Prostate gland (tissue), 2 donors: ENCODE measurements at regions not wholly inside any gene's neighbourhood (a gene's known extent, or its start where the extent isn't known, plus 50 kb on each side); places are given as distances from the start of the nearest gene placed in this dataset.

Experiments used
- DNase-seq: peaks from one replicate; pipeline ENCODE4 v3.0.0-alpha.2; 2019; ENCODE audit warnings: low spot score
- H3K27ac ChIP-seq, 2 donors: fragments of 200-600 bp; sonication (generic); 2 replicates each; pipeline ENCODE4 v1.5.1; 2017 to 2019
- H3K27me3 ChIP-seq: fragments of 200-600 bp; sonication (generic); replicated peaks from 2 replicates; pipeline ENCODE4 v1.5.1; 2019; ENCODE audit not compliant: insufficient read depth
- H3K36me3 ChIP-seq, 2 donors: fragments of 200-600 bp; sonication (generic); 1 replicate in 1 of 2; 2 replicates in 1 of 2; pipeline versions ENCODE4 v1.5.1 to v1.8.1; 2017 to 2019
- H3K4me1 ChIP-seq: fragments of 200-600 bp; sonication (generic); replicated peaks from 2 replicates; pipeline ENCODE4 v1.5.1; 2019
- H3K4me3 ChIP-seq, 2 donors: fragments of 200-600 bp; sonication (generic); 2 replicates each; pipeline ENCODE4 v1.5.1; 2017 to 2019
- H3K9me3 ChIP-seq: fragments of 200-600 bp; sonication (generic); 2 replicates; pipeline ENCODE4 v1.5.1; 2017
- POLR2A ChIP-seq: fragments of 450-650 bp; IDR thresholded peaks from one replicate; pipeline ENCODE4 v1.6.1; 2016; ENCODE audit warnings: antibody characterized with exemption, mild to moderate bottlenecking
- POLR2AphosphoS5 ChIP-seq: sonication (generic); formaldehyde crosslinking; IDR thresholded peaks from one replicate; pipeline ENCODE4 v1.6.1; 2017; ENCODE audit warnings: antibody characterized with exemption
- WGBS: methylation state at CpG from one replicate; pipeline ENCODE4 v1.1.5; 2018; 5-methylcytosine and 5-hydroxymethylcytosine counted together
- intact Hi-C: fragments of 100-400 bp; cut with DNase I; formaldehyde crosslinking; loops from one replicate; pipeline ENCODE4 v1.14.2; 2022
- TF ChIP-seq, protein P1 (sequence below), 4 experiments: fragments of 200-600 bp in 2 of 4; fragments of 450-650 bp in 2 of 4; sonication (generic) in 2 of 4; IDR thresholded peaks; 1 replicate in 3 of 4; 2 replicates in 1 of 4; pipeline ENCODE4 v1.5.1; 2016 to 2019; ENCODE audit warnings: antibody characterized with exemption in 4 of 4, mild to moderate bottlenecking in 2 of 4, moderate library complexity in 2 of 4

DNA sequence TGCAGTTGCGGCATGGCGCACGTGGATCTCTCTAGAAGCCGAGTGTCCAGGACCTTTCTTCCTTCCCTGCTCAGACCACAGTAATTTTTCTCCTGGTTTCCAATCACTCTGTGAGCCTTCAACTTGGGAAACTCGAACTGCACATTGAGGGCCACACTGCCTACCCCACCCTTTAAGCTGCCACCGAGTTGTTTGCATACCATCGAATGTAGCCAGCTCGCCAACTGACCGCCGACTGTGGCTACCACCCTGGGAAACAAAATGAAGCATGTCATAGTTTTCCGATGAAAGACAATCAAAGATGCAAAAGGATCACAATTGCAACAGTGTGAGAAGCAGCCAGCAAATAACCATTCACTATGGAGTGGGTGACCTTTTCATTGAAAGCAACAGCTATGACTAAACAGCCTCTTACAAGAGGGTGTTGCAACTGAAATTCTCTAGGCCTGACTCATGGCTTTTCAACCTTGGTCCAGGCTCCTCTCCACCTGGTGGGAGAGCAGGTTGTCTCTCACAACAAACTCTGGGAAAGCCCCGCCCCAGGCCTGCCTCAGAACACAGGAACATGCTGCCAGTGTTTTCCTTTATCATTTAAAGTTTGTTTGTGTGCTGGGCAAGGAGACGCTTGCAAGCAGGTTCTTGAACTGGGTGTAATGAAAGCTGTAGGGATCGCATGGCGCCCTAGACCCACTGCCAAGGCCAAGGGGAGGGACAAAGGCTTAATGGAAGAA is 141.7 kb upstream of the SERP2 start:
- intact Hi-C loops = no loop called here
- peak overlapping the region; percentile 68 to 76 for H3K27ac ChIP-seq
- H3K4me1 ChIP-seq = peaks cover 16% of the 10 kb centered on the region

DNA sequence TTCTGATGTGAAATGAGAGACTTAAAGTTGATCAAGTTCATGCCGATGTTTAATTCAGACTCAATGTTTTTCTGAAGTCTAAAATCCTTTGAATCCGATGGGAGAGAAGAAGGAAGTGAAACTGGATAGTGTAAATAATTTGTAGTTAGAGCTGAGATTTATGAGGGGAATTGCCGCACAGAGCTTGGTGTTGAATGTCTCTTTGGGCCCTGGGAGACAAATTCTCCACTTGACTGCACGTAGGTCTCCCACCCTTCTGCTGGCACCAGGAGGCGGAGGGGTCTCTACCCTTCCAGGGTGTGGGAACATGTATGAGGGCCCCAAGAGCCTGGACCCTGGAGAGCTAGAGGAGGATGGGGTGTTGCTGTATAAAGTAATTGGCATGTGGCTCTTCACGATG is 140.8 kb upstream of the SERP2 start:
- Histone ChIP-seq H3K27me3 (no peaks in the 10 kb centered on the region), H3K27ac (peak overlapping the region; percentile 68 to 76), H3K9me3 (no peaks in the 10 kb centered on the region), H3K4me3 (no peak overlapping the region), H3K4me1 (peaks cover 16% of the 10 kb centered on the region), H3K36me3 (no peaks in the 10 kb centered on the region)
- WGBS = 27% methylated on average over 6 of the region's 6 CpGs
- intact Hi-C loops = no loop called here
- no peak for TF ChIP-seq POLR2A
- TF ChIP-seq, protein P1, sequence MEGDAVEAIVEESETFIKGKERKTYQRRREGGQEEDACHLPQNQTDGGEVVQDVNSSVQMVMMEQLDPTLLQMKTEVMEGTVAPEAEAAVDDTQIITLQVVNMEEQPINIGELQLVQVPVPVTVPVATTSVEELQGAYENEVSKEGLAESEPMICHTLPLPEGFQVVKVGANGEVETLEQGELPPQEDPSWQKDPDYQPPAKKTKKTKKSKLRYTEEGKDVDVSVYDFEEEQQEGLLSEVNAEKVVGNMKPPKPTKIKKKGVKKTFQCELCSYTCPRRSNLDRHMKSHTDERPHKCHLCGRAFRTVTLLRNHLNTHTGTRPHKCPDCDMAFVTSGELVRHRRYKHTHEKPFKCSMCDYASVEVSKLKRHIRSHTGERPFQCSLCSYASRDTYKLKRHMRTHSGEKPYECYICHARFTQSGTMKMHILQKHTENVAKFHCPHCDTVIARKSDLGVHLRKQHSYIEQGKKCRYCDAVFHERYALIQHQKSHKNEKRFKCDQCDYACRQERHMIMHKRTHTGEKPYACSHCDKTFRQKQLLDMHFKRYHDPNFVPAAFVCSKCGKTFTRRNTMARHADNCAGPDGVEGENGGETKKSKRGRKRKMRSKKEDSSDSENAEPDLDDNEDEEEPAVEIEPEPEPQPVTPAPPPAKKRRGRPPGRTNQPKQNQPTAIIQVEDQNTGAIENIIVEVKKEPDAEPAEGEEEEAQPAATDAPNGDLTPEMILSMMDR (IDR thresholded peaks at IDR 0.05) = no peak
- no peak for TF ChIP-seq POLR2AphosphoS5
- no peak for DNase-seq

More for the DNA sequence above, 141.7 kb upstream of the SERP2 start:
- H3K27me3 ChIP-seq = no peaks in the 10 kb centered on the region
- WGBS = 67% methylated on average over 15 of the region's 15 CpGs
- H3K36me3 ChIP-seq = no peaks in the 10 kb centered on the region
- no peak overlapping the region for H3K4me3 ChIP-seq
- peak; percentile 95 for DNase-seq
- no peaks in the 10 kb centered on the region for H3K9me3 ChIP-seq
- TF ChIP-seq POLR2AphosphoS5 (peak; percentile 94), POLR2A (no peak)
- TF ChIP-seq, protein P1 (IDR thresholded peaks at IDR 0.05) = peak in 1 of 4 experiments; percentile 33

DNA sequence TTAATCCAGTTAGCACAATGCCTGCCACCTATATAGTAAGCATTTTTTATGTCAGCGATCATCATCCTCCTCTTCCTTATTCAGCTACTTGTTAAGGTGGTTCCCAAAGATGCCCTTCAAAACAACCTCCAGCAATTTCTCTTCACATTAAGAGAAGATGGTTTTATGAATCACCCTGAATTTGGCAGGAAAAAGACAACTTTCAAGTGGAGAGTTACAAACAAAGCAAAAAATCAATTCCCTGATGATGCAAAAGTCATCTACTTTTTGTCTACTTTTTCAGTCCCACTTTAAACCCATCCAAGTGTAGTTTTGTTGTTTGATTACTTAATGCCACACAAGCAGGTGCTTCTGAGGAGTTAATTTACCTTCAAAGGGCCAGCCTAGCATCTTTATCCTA is 139.1 kb upstream of the SERP2 start:
- TF ChIP-seq, protein P1 (IDR thresholded peaks at IDR 0.05) = no peak
- TF ChIP-seq POLR2A = no peak
- no peak for TF ChIP-seq POLR2AphosphoS5
- H3K4me1 ChIP-seq = peaks cover 16% of the 10 kb centered on the region

DNA sequence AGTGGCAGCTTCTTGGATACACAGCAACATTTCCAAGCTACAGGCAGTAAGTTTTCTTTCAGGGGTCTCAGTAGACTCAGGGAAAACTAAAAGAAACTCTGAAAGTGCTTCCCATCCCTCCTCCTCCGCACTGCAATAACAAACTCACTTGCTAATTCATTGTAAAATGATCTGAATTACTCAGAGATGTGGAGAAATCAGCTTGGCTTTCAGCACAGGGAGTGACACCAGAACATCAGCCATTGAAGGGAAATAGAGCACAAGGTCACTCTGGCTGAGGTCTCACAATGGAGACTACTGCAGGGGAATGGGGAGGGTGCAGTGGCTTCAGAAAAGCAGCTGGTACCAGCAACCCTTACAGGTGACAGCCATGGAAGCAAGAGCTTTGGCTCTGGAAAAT is 137.3 kb upstream of the SERP2 start:
- DNase-seq = no peak
- Histone ChIP-seq H3K27me3 (no peaks in the 10 kb centered on the region), H3K4me3 (no peak overlapping the region), H3K27ac (peak overlapping the region; percentile 62 to 70), H3K4me1 (peaks cover 16% of the 10 kb centered on the region), H3K9me3 (no peaks in the 10 kb centered on the region), H3K36me3 (no peaks in the 10 kb centered on the region)
- 84% methylated on average over 1 of the region's 1 CpG for WGBS
- intact Hi-C loops = no loop called here
- TF ChIP-seq POLR2A = no peak
- TF ChIP-seq POLR2AphosphoS5 = no peak
- TF ChIP-seq, protein P1 (IDR thresholded peaks at IDR 0.05) = no peak

More for the DNA sequence above, 139.1 kb upstream of the SERP2 start:
- 91% methylated on average over 1 of the region's 1 CpG for WGBS
- intact Hi-C loops = no loop called here
- no peak for DNase-seq
- Histone ChIP-seq H3K27me3 (no peaks in the 10 kb centered on the region), H3K27ac (peak overlapping the region; percentile 68 to 76), H3K36me3 (no peaks in the 10 kb centered on the region), H3K9me3 (no peaks in the 10 kb centered on the region), H3K4me3 (no peak overlapping the region)

DNA sequence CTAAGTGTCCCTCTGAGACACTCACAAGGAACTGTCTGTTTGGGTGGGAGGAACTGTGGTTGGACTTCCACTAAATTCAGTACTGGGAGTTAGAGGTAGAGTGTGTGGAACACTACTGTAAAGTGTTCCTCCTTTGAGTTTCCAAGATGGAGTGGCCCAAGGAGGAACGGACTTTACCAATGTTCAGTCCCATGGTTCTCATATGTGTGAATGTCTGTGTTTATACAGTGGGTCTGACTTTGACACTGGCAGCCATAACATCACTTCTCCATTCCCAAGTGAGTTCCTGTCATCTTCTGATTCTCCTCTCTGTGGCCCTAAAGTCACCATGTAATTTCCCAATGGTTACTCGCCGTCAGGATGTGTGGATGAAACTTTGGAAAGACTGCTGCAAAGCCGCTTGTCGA is 136.8 kb upstream of the SERP2 start:
- peak overlapping the region; percentile 62 to 70 for H3K27ac ChIP-seq
- peaks cover 13% of the 10 kb centered on the region for H3K4me1 ChIP-seq
- H3K9me3 ChIP-seq = no peaks in the 10 kb centered on the region
- 74% methylated on average over 5 of the region's 5 CpGs for WGBS
- H3K36me3 ChIP-seq = no peaks in the 10 kb centered on the region
- TF ChIP-seq POLR2AphosphoS5 (no peak), POLR2A (no peak)
- TF ChIP-seq, protein P1 (IDR thresholded peaks at IDR 0.05) = no peak
- no peak for DNase-seq
- no peak overlapping the region for H3K4me3 ChIP-seq
- intact Hi-C loops = no loop called here
- H3K27me3 ChIP-seq = no peaks in the 10 kb centered on the region
